Lower leg skin (tissue), 3 donors: ENCODE measurements at regions not wholly inside any gene's neighbourhood (a gene's known extent, or its start where the extent isn't known, plus 50 kb on each side); places are given as distances from the start of the nearest gene placed in this dataset.

Experiments
- POLR2A ChIP-seq, 2 donors: fragments of 450-650 bp; IDR thresholded peaks; one replicate each; pipeline ENCODE4 v1.6.1; 2016 to 2017; ENCODE audit warnings: antibody characterized with exemption in 2 of 2, mild to moderate bottlenecking in 1 of 2, moderate library complexity in 1 of 2
- TF ChIP-seq, protein P1 (sequence below), 3 donors: fragments of 450-650 bp; IDR thresholded peaks; one replicate each; pipeline ENCODE4 v1.5.1; 2016; ENCODE audit warnings: antibody characterized with exemption in 3 of 3, mild to moderate bottlenecking in 3 of 3, moderate library complexity in 2 of 3

DNA sequence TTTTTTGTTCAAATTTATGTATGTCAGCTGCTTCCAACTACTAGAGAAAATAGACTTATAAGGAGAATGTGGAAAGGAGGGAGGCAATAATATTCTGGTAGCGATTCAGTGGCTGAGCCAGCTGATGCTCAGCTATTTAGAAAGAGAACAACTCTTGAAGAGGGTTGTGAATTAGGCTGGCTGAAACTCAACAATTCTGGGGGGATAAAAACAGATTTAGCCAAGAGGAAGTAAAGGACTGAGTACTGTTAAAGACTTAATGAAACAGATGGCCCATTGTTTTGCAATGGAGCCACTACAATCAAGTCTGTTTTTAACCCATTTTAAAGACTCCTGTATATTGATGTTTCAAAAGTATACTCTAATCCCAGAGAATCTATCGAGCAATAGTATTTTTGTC lies 1058.9 kb downstream of the C4orf33 start:
- TF ChIP-seq, protein P1, sequence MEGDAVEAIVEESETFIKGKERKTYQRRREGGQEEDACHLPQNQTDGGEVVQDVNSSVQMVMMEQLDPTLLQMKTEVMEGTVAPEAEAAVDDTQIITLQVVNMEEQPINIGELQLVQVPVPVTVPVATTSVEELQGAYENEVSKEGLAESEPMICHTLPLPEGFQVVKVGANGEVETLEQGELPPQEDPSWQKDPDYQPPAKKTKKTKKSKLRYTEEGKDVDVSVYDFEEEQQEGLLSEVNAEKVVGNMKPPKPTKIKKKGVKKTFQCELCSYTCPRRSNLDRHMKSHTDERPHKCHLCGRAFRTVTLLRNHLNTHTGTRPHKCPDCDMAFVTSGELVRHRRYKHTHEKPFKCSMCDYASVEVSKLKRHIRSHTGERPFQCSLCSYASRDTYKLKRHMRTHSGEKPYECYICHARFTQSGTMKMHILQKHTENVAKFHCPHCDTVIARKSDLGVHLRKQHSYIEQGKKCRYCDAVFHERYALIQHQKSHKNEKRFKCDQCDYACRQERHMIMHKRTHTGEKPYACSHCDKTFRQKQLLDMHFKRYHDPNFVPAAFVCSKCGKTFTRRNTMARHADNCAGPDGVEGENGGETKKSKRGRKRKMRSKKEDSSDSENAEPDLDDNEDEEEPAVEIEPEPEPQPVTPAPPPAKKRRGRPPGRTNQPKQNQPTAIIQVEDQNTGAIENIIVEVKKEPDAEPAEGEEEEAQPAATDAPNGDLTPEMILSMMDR (IDR thresholded peaks at IDR 0.05): no peak
- TF ChIP-seq POLR2A (IDR thresholded peaks at IDR 0.05): no peak
